ENCODE measurements at regions not wholly inside any gene's neighbourhood (a gene's known extent, or its start where the extent isn't known, plus 50 kb on each side); places are given as distances from the start of the nearest gene placed in this dataset.
A peak's percentile ranks its signal among the peaks of the same experiment; 100 is the strongest.

DNA sequence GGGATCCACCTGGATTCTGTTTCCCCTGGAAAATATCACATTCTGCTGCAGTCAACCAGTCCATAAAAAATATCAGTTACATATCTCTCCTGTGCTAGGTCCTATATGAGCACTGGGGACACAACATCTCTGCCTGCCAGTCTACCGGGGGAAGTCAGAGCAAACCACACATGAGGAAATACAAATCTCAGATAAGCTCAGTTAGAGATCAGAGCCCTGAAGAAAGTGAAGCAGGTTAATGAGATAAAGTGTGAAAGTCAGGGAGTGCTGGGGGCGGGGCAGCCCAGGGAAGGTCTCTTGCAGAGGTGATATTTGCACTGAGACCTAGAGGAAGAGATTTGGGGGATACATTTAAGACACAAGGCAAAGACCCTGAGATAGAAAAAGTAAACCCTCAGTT lies 67.8 kb upstream of the SLC1A1 start:
- DNase-seq (ENCODE audit: low spot score) = peak; percentile 28
- TF ChIP-seq, protein P1, sequence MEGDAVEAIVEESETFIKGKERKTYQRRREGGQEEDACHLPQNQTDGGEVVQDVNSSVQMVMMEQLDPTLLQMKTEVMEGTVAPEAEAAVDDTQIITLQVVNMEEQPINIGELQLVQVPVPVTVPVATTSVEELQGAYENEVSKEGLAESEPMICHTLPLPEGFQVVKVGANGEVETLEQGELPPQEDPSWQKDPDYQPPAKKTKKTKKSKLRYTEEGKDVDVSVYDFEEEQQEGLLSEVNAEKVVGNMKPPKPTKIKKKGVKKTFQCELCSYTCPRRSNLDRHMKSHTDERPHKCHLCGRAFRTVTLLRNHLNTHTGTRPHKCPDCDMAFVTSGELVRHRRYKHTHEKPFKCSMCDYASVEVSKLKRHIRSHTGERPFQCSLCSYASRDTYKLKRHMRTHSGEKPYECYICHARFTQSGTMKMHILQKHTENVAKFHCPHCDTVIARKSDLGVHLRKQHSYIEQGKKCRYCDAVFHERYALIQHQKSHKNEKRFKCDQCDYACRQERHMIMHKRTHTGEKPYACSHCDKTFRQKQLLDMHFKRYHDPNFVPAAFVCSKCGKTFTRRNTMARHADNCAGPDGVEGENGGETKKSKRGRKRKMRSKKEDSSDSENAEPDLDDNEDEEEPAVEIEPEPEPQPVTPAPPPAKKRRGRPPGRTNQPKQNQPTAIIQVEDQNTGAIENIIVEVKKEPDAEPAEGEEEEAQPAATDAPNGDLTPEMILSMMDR (IDR thresholded peaks at IDR 0.05; ENCODE audit: extremely low read depth, missing control alignments) = no peak

GRCh38 chr9:4421847-4422246 lies 68.4 kb upstream of the SLC1A1 start:
- TF ChIP-seq, protein P1 (IDR thresholded peaks at IDR 0.05; ENCODE audit: extremely low read depth, missing control alignments) = no peak
- no peak for DNase-seq (ENCODE audit: low spot score)

DNA sequence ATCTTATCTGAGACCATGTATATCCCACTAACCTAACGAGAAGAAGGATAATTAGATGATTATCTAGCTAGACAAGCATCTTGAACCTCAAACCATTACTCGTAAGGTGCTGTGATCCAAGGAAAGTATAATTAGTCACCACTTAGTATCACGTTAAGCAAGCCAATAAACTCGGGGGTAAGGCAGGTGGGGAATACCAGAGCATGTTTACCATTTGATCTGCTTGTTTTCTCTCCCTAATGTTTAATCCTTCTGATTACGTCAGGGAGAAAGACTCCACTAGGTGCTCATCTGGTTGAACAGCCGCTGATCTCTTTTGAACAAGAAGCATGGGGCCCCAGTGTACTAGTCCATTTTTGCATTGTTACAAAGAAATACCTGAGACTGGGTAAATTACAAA lies 69.9 kb upstream of the SLC1A1 start:
- DNase-seq (ENCODE audit: low spot score) = no peak
- TF ChIP-seq, protein P1 (IDR thresholded peaks at IDR 0.05; ENCODE audit: extremely low read depth, missing control alignments) = no peak

DNA sequence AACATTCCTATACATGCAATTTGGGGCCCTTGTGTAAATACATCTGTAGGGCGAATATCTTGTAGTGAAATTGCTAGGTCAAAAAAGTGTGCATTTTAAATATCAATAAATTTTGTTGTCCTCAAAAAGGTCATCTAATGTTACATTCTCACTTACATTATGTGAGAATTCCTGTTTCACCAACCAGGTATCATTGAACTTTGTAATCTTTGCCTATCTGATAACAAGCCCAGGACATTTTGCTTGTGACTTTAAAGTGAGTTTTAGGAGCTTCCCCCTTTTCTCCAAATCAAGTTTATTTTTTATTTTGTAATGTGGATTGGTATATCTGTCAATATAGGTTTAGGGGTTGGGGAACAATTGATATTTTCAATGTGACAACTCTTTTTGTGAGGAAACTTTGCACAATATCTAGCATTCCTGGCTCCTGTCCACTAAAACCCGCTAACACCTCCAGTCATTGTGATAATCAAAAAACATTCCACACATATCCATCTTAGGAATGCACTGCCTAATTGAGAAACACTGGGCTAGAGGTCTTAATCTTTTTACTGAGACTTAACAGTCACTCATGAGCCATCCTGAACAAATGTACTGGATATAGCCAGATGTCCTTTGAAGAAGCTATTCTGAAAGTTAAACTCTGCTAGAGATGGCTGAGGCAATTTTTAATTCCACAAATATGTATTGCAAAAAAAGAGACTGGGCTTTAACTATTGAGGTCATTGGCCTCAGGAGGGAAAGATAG lies 72.5 kb upstream of the SLC1A1 start:
- DNase-seq (ENCODE audit: low spot score) = no peak
- TF ChIP-seq, protein P1 (IDR thresholded peaks at IDR 0.05; ENCODE audit: extremely low read depth, missing control alignments) = no peak

- TF ChIP-seq, protein P1 (IDR thresholded peaks at IDR 0.05; ENCODE audit: extremely low read depth, missing control alignments) = no peak
- no peak for DNase-seq (ENCODE audit: low spot score)
Measured at GRCh38 chr9:4416467-4416866, 73.8 kb upstream of the SLC1A1 start.

DNA sequence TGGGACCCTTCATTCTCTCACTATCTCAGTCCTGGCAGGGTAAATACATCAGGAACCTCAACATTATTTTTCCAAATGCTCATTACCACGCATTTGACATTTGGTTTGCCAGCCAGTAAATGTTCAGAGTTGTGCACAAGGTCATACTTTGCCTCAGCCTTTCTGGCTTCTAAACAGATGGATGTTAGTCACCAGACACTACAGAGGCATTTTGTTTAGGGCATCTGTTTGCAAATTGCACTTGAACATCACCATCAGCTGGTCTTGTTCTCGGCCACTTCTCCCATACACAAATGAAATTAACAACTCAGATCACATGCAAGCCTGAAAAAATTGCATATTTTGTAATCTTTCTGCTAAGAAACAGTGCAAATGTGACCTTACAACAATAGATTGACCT lies 75.0 kb upstream of the SLC1A1 start:
- DNase-seq (ENCODE audit: low spot score) = no peak
- TF ChIP-seq, protein P1 (IDR thresholded peaks at IDR 0.05; ENCODE audit: extremely low read depth, missing control alignments) = no peak

DNA sequence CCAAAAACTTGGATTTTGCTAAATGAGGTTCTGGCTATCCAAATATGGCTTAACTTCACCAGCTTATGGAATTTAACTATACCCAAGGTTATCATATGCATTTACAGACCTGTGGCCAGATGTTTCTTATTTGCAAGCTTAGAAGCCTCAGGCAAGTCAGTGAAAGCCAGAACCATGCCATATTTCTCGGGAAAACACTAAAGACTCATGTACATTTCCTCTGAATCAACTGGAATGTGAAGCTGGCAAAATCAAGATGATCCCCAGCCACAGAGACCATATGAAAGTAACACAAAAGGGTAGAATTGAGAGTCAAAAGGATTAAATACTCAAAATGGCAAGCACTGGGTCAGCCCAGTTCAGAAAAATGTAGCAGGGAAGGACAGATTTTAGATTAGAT lies 76.4 kb upstream of the SLC1A1 start:
- DNase-seq (ENCODE audit: low spot score) = no peak
- TF ChIP-seq, protein P1 (IDR thresholded peaks at IDR 0.05; ENCODE audit: extremely low read depth, missing control alignments) = no peak

Data from GM20000 (cell line).